Hepatocyte (in vitro differentiated cells): ENCODE measurements at regions not wholly inside any gene's neighbourhood (a gene's known extent, or its start where the extent isn't known, plus 50 kb on each side); places are given as distances from the start of the nearest gene placed in this dataset.

Experiments used
- CTCF ChIP-seq: fragments of 200-600 bp; sonication (generic); IDR thresholded peaks from 2 replicates; pipeline ENCODE4 v1.5.1; 2016; ENCODE audit warnings: antibody characterized with exemption, mild to moderate bottlenecking; ENCODE audit not compliant: poor library complexity
- EZH2 ChIP-seq: fragments of 200-600 bp; sonication (generic); IDR thresholded peaks from 2 replicates; pipeline ENCODE4 v1.6.1; 2016; ENCODE audit warnings: antibody characterized with exemption, mild to moderate bottlenecking, borderline replicate concordance
- EZH2phosphoT487 ChIP-seq: fragments of 200-600 bp; sonication (generic); IDR thresholded peaks from one replicate; pipeline ENCODE4 v1.6.1; 2018; ENCODE audit warnings: antibody characterized with exemption, mild to moderate bottlenecking, low read depth, moderate library complexity; ENCODE audit not compliant: unreplicated experiment, severe bottlenecking

- TF ChIP-seq CTCF (no peak), EZH2 (no peak), EZH2phosphoT487 (no peak)
These were observed 675.0 kb upstream of the MBL2 start for GRCh38 chr10:53447576-53447975.
